GM12878 (cell line): ENCODE measurements at regions not wholly inside any gene's neighbourhood (a gene's known extent, or its start where the extent isn't known, plus 50 kb on each side); places are given as distances from the start of the nearest gene placed in this dataset.

Experiments
- CEBPB ChIP-seq, 2 experiments: fragments of 150-350 bp in 1 of 2; IDR thresholded peaks; 2 replicates each; pipeline ENCODE4 v1.6.1; 2012 to 2014; ENCODE audit warnings: low read depth in 2 of 2, low read length in 2 of 2, borderline replicate concordance in 1 of 2, inconsistent platforms in 1 of 2
- CREB1 ChIP-seq: IDR thresholded peaks from 2 replicates; pipeline ENCODE4 v1.6.1; 2012; ENCODE audit warnings: low read depth, mild to moderate bottlenecking, inconsistent platforms
- CTCF ChIP-seq, 3 experiments: IDR thresholded peaks in 2 of 3; conservative IDR thresholded peaks in 1 of 3; 2 replicates each; pipeline ENCODE4 v1.5.1; 2011; ENCODE audit warnings: low read depth in 3 of 3, low read length in 3 of 3, mild to moderate bottlenecking in 3 of 3, control low read depth in 2 of 3, moderate library complexity in 2 of 3, inconsistent platforms in 1 of 3, mixed read lengths in 1 of 3; ENCODE audit not compliant: control insufficient read depth in 2 of 3, insufficient read depth in 1 of 3; ENCODE audit errors: extremely low read depth in 1 of 3
- DPF2 ChIP-seq: fragments of 450-650 bp; IDR thresholded peaks from 2 replicates; pipeline ENCODE4 v1.6.1; 2017; ENCODE audit warnings: mild to moderate bottlenecking
- EP300 ChIP-seq, 2 experiments: fragments of 150-350 bp in 1 of 2; IDR thresholded peaks; 2 replicates each; pipeline ENCODE4 v1.6.1; 2011 to 2012; ENCODE audit warnings: low read depth in 2 of 2, low read length in 2 of 2, borderline replicate concordance in 1 of 2, improper control_type of control experiment in 1 of 2, inconsistent platforms in 1 of 2; ENCODE audit not compliant: control insufficient read depth in 1 of 2
- ESRRA ChIP-seq: IDR thresholded peaks from 2 replicates; pipeline ENCODE4 v1.6.1; 2012; ENCODE audit warnings: mild to moderate bottlenecking, low read length, improper control_type of control experiment
- EZH2 ChIP-seq: IDR thresholded peaks from 2 replicates; pipeline ENCODE4 v1.6.1; 2012; ENCODE audit warnings: low read depth, mild to moderate bottlenecking, control low read depth, inconsistent platforms, low read length, borderline replicate concordance; ENCODE audit not compliant: control insufficient read depth
- FOXM1 ChIP-seq: IDR thresholded peaks from 2 replicates; pipeline ENCODE4 v1.6.1; 2012; ENCODE audit warnings: low read depth, mild to moderate bottlenecking, inconsistent platforms, low read length, moderate library complexity
- PML ChIP-seq: IDR thresholded peaks from 2 replicates; pipeline ENCODE4 v1.6.1; 2012; ENCODE audit warnings: low read length, inconsistent platforms
- POLR2A ChIP-seq: IDR thresholded peaks from 2 replicates; pipeline ENCODE4 v1.6.1; 2011; ENCODE audit warnings: low read depth, mild to moderate bottlenecking, low read length
- YY1 ChIP-seq: IDR thresholded peaks from 2 replicates; pipeline ENCODE4 v1.6.1; 2011; ENCODE audit warnings: low read depth, mild to moderate bottlenecking, low read length

- TF ChIP-seq POLR2A (no peak), CEBPB (IDR thresholded peaks at IDR 0.05; ENCODE audit: borderline replicate concordance in 1 of 2, low read depth in 2 of 2, low read length in 2 of 2) (no peak), DPF2 (no peak), CREB1 (no peak), ESRRA (no peak), EZH2 (no peak), YY1 (no peak), CTCF (IDR thresholded peaks at IDR 0.05 in 2 of 3, conservative IDR thresholded peaks at IDR 0.05 in 1 of 3; ENCODE audit: control insufficient read depth in 2 of 3, extremely low read depth in 1 of 3, insufficient read depth in 1 of 3, low read depth in 3 of 3, low read length in 3 of 3) (no peak), PML (no peak), FOXM1 (no peak), EP300 (IDR thresholded peaks at IDR 0.05; ENCODE audit: borderline replicate concordance in 1 of 2, control insufficient read depth in 1 of 2, low read depth in 2 of 2, low read length in 2 of 2) (no peak)
Observed at GRCh38 chr15:79659691-79660090, 227.6 kb downstream of the MINAR1 start.
